ENCODE measurements at regions not wholly inside any gene's neighbourhood (a gene's known extent, or its start where the extent isn't known, plus 50 kb on each side); places are given as distances from the start of the nearest gene placed in this dataset.
"Not testable (repeated sequence)": the region's sequence is repeated elsewhere in the genome, so short reads cannot be mapped to it uniquely, and the experiment has no call there.

DNA sequence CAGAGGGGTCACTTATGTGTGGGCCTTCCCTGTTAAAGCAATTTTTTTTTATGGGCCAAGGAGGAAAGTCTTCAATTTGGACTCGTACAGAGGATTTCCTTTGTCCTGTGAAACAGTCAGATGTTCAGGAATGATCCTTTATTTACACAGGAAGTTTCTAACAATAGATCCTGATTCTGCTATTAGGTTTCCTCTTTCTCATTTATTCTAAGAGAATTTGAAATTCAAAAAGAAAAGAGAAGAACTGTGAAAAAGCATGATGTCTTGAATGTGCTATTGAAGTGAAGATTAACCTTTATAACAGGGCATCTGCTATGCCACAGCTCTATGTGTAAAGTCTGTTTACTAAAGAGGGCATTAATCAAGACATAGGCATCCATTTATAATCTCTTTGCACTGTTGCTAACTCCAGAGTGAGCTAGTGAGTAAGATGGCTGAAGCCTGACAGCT, 105.3 kb upstream of the FAM98A start:
- no peak overlapping the region for H3K4me3 ChIP-seq (ENCODE audit: low read depth, low read length)
- TF ChIP-seq, protein P1, sequence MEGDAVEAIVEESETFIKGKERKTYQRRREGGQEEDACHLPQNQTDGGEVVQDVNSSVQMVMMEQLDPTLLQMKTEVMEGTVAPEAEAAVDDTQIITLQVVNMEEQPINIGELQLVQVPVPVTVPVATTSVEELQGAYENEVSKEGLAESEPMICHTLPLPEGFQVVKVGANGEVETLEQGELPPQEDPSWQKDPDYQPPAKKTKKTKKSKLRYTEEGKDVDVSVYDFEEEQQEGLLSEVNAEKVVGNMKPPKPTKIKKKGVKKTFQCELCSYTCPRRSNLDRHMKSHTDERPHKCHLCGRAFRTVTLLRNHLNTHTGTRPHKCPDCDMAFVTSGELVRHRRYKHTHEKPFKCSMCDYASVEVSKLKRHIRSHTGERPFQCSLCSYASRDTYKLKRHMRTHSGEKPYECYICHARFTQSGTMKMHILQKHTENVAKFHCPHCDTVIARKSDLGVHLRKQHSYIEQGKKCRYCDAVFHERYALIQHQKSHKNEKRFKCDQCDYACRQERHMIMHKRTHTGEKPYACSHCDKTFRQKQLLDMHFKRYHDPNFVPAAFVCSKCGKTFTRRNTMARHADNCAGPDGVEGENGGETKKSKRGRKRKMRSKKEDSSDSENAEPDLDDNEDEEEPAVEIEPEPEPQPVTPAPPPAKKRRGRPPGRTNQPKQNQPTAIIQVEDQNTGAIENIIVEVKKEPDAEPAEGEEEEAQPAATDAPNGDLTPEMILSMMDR (conservative IDR thresholded peaks at IDR 0.05; ENCODE audit: low read depth, low read length) = no peak

DNA sequence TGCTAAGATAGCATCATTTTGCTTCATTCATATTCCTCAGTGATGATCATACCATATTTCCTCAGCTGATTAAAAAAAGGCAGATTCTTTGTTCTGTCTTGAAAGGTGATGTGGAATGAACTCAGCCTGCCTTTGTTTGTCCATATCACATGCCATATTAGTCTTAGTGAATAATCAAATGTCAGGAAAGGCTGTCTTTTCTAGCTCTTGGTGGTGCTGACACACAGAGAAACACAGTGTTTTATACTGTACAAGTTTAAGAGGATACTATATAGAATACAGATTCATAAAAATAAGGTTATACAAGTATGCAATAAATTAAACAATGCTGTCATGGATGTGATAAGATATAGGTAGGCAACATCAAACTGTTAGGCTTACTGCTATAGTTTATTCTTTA, 97.1 kb upstream of the FAM98A start:
- no peak for DNase-seq (ENCODE audit: low read depth)
- TF ChIP-seq, protein P1 (conservative IDR thresholded peaks at IDR 0.05; ENCODE audit: low read depth, low read length) = no peak
- H3K4me3 ChIP-seq (ENCODE audit: low read depth, low read length) = no peak overlapping the region

More for the DNA sequence above, 105.3 kb upstream of the FAM98A start:
- no peak for DNase-seq (ENCODE audit: low read depth)

DNA sequence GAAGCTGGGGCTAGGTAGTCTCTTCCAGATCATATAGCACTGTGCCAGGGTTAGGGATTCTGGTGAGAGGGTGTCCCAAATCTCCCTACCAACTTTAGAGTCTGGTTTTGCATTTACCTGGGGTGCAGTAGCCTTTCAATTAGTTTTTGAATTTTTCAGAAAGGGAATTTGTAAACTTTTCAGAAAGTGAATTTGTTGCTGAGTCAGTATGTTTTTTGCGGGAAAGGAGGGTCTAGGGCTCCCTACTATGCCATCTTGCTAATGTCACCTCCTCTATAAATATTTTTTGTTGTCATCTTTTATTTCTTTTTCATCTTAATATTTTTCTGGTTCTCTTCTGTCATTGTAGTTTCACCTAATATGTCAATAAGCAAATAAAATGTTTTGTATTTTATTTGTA, 95.8 kb upstream of the FAM98A start:
- TF ChIP-seq, protein P1 (conservative IDR thresholded peaks at IDR 0.05; ENCODE audit: low read depth, low read length) = no peak
- no peak for DNase-seq (ENCODE audit: low read depth)
- H3K4me3 ChIP-seq (ENCODE audit: low read depth, low read length) = no peak overlapping the region

DNA sequence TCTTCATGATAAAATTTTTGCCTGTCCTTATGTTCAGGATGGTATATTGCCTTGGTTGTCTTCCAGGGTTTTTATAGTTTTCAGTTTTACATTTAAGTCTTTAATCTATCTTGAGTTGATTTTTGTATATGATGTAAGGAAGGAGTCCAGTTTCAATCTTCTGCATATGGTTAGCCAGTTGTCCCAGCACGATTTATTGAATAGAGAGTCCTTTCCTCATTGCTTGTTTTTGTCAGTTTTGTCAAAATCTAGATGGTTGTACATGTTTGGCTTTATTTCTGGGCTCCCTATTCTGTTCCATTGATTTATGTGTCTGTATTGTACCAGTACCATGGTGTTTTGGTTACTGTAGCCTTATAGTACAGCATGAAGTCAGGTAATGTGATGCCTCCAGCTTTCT, 91.6 kb upstream of the FAM98A start:
- not testable (repeated sequence) for H3K4me3 ChIP-seq (ENCODE audit: low read depth, low read length); DNase-seq (ENCODE audit: low read depth)

DNA sequence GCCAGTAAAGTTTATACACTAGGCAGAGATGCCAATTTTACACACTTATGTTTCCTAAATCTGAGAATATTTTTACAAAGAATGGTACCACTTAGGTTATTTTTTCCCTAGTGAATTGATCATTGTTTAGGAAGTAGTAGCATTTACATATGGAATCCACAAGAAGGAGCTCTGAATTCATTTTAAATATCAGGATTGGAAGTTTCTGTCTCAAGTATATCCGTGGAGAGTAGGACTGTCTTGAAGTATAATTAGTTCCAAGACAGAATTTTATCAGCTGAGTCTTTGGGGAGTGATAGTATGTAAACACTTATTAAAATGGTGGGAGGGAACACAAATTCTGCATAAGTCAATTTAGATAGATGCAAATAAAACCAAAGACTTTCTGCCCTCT, 82.3 kb upstream of the FAM98A start:
- H3K4me3 ChIP-seq (ENCODE audit: low read depth, low read length) = no peak overlapping the region
- TF ChIP-seq, protein P1 (conservative IDR thresholded peaks at IDR 0.05; ENCODE audit: low read depth, low read length) = no peak
- DNase-seq (ENCODE audit: low read depth) = no peak

DNA sequence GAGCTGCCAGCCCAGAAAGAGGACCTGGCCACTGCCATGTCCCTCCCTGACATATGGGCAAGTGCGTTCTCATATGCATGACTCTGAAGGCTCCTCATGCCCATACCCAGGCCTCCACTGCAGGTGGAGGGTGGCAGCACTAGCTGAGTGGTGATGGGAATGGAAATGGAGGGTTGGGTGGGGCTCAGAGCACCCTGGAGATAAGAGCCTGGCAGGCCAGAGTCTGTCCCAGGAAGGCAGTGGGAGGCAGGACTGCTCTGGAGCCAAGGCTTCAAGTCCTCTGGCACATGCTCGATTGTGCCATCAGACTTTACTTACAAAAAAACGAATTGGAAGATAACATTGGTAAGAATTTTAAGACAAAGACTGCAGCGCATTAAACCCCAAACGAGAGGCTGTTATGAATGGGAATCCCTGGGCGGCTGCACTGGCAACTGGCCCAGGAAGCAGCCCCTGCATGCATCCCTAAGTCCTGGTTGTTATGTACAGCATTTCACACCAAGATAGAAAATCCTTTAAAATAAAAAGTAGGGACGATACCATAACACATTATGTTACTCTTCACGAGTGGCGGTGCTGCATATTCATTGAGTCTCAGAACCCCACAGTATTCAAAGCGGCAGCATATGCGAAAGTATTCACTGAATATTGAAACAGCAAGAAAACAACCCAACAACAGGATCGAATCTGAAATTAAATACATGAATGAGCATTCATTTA, 81.7 kb upstream of the FAM98A start:
- TF ChIP-seq, protein P1 (conservative IDR thresholded peaks at IDR 0.05; ENCODE audit: low read depth, low read length) = no peak
- H3K4me3 ChIP-seq (ENCODE audit: low read depth, low read length) = no peak overlapping the region
- DNase-seq (ENCODE audit: low read depth) = no peak

DNA sequence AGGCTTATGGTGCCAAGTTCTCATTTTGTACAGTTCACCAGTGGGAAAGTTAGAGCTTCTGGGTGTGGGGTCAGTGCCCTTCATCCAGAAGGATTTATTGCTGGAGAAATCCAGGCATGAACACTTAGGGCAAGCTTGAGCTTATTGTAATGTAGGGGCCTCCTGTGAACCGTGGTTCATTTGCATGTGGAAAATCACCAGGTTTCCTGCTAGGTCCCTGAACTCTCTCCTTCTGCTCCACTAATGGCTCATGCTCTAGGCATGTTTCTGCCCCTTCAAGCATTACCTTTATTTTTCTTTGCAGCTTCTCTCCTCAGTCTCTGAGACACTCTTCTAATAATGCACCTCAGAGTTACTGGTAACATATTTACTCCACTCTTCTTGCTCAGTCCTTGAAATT, 79.3 kb upstream of the FAM98A start:
- TF ChIP-seq, protein P1 (conservative IDR thresholded peaks at IDR 0.05; ENCODE audit: low read depth, low read length) = no peak
- no peak overlapping the region for H3K4me3 ChIP-seq (ENCODE audit: low read depth, low read length)
- peak; percentile 85 for DNase-seq (ENCODE audit: low read depth)
